Smooth muscle cell (in vitro differentiated cells): ENCODE measurements at regions not wholly inside any gene's neighbourhood (a gene's known extent, or its start where the extent isn't known, plus 50 kb on each side); places are given as distances from the start of the nearest gene placed in this dataset.

ENCODE experiments used
- DNase-seq: peaks from one replicate; lab custom pipeline; 2025; ENCODE audit not compliant: unreplicated experiment; lab: John Stamatoyannopoulos, UW
- H2AFZ ChIP-seq: fragments of 200-600 bp; sonication (generic); 2 replicates; pipeline ENCODE4 v1.6.0; 2016; ENCODE audit warnings: antibody characterized with exemption, low read depth, mild to moderate bottlenecking
- H3F3A ChIP-seq: fragments of 200-600 bp; sonication (generic); 2 replicates; pipeline ENCODE4 v1.6.0; 2017; ENCODE audit warnings: antibody characterized with exemption, low read depth
- H3K27ac ChIP-seq: fragments of 200-600 bp; sonication (generic); 2 replicates; pipeline ENCODE4 v1.5.1; 2016; ENCODE audit warnings: low read depth, mild to moderate bottlenecking
- H3K27me3 ChIP-seq: fragments of 200-600 bp; sonication (generic); 2 replicates; pipeline ENCODE4 v1.6.1; 2016; ENCODE audit warnings: low read depth, mild to moderate bottlenecking
- H3K36me3 ChIP-seq: fragments of 200-600 bp; sonication (generic); 2 replicates; pipeline ENCODE4 v1.5.1; 2016; ENCODE audit warnings: low read depth
- H3K4me1 ChIP-seq: fragments of 200-600 bp; sonication (generic); 2 replicates; pipeline ENCODE4 v1.5.1; 2016; ENCODE audit warnings: low read depth
- H3K4me2 ChIP-seq: fragments of 200-600 bp; sonication (generic); 2 replicates; pipeline ENCODE4 v1.6.0; 2016; ENCODE audit warnings: mild to moderate bottlenecking
- H3K4me3 ChIP-seq: fragments of 200-600 bp; sonication (generic); 2 replicates; pipeline ENCODE4 v1.5.1; 2016; ENCODE audit warnings: mild to moderate bottlenecking
- H3K79me2 ChIP-seq: fragments of 200-600 bp; sonication (generic); 2 replicates; pipeline ENCODE4 v1.6.0; 2016; ENCODE audit warnings: low read depth, mild to moderate bottlenecking
- H3K9ac ChIP-seq: fragments of 200-600 bp; sonication (generic); 2 replicates; pipeline ENCODE4 v1.6.0; 2016; ENCODE audit warnings: low read depth
- H3K9me3 ChIP-seq: fragments of 200-600 bp; sonication (generic); replicated peaks from 2 replicates; pipeline ENCODE4 v1.5.1; 2016; ENCODE audit warnings: low read depth
- H4K20me1 ChIP-seq: fragments of 200-600 bp; sonication (generic); 2 replicates; pipeline ENCODE4 v1.6.0; 2016; ENCODE audit warnings: low read depth
- WGBS: methylation state at CpG from one replicate; pipeline ENCODE4 v1.1.7; 2016; ENCODE audit warnings: low lambda C conversion rate; 5-methylcytosine and 5-hydroxymethylcytosine counted together
- TF ChIP-seq, protein P1 (sequence below): fragments of 200-600 bp; sonication (generic); IDR thresholded peaks from 2 replicates; pipeline ENCODE4 v1.5.1; 2017; ENCODE audit warnings: borderline replicate concordance, mild to moderate bottlenecking, antibody characterized with exemption; ENCODE audit not compliant: insufficient read depth, poor library complexity, severe bottlenecking

DNA sequence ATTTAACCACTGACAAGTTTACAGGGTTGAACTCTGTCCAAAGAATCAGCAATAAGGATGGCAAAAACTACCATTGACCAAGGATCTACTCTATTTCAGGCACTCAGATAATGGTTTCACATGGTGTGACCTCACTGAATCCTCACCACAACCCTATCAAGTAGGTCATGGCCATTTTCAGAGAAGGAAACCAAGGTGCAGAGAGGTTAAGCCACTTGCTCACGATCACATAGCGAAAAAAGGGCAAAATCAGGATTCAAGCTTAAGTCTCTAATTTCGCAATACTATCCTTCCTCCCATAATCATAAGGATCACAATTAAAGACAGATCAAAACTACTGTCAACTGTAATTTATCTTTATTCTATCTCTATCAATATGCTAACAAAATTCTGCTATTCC, 191.0 kb upstream of the AFF2 start:
- H4K20me1 ChIP-seq, result no peaks in the 10 kb centered on the region
- H3K36me3 ChIP-seq, result no peaks in the 10 kb centered on the region
- H3F3A ChIP-seq, result no peaks in the 10 kb centered on the region
- DNase-seq, result no peak
- no peak overlapping the region for H3K27ac ChIP-seq
- H3K4me1 ChIP-seq, result no peaks in the 10 kb centered on the region
- H3K27me3 ChIP-seq, result no peaks in the 10 kb centered on the region
- TF ChIP-seq, protein P1, sequence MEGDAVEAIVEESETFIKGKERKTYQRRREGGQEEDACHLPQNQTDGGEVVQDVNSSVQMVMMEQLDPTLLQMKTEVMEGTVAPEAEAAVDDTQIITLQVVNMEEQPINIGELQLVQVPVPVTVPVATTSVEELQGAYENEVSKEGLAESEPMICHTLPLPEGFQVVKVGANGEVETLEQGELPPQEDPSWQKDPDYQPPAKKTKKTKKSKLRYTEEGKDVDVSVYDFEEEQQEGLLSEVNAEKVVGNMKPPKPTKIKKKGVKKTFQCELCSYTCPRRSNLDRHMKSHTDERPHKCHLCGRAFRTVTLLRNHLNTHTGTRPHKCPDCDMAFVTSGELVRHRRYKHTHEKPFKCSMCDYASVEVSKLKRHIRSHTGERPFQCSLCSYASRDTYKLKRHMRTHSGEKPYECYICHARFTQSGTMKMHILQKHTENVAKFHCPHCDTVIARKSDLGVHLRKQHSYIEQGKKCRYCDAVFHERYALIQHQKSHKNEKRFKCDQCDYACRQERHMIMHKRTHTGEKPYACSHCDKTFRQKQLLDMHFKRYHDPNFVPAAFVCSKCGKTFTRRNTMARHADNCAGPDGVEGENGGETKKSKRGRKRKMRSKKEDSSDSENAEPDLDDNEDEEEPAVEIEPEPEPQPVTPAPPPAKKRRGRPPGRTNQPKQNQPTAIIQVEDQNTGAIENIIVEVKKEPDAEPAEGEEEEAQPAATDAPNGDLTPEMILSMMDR, result no peak
- H2AFZ ChIP-seq, result no peak overlapping the region
- no peak overlapping the region for H3K4me3 ChIP-seq
- peaks cover 4% of the 10 kb centered on the region for H3K9me3 ChIP-seq
- 78% methylated on average over 3 of the region's 3 CpGs for WGBS
- no peaks in the 10 kb centered on the region for H3K79me2 ChIP-seq
- H3K9ac ChIP-seq, result no peak overlapping the region
- H3K4me2 ChIP-seq, result no peak overlapping the region

DNA sequence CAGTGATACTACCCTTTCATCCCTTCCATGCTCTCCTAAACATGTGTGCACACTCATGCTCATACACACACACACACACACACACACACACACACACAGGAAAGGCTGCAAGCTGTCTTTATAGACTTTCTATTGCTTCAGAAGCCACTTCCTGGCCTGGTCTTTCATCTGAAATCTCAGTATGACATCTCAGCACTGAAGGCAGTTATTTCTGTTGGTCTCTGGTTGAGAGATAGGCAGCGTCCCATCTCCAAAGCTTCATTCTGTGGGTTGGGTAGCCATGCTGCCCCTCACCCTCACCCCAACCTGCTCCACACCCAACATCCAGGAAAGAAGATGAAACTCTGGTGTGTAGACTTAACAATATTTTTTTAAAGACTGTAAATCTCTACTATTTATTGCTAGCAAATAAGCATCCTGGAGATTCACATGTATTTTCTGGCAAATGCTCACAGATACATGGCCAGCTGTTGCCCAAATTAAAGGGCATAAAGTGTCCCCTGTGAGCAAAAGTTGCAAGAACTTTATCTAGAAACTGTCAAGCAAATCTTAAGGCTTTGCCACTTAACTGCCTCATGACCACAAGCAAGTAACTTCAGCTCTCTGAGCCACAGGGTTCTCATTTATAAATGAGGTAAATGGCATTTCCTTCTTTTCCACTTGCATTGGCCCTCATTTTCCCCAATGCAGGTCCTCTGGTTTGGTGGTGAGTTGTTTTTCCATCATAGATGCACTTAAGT, 189.8 kb upstream of the AFF2 start:
- no peaks in the 10 kb centered on the region for H3K27me3 ChIP-seq
- no peak overlapping the region for H3K4me3 ChIP-seq
- H3K9ac ChIP-seq, result no peak overlapping the region
- no peaks in the 10 kb centered on the region for H3K79me2 ChIP-seq
- H3F3A ChIP-seq, result no peaks in the 10 kb centered on the region
- TF ChIP-seq, protein P1, result no peak
- H3K9me3 ChIP-seq, result peaks cover 4% of the 10 kb centered on the region
- no peak overlapping the region for H3K27ac ChIP-seq
- no peaks in the 10 kb centered on the region for H3K4me1 ChIP-seq
- H2AFZ ChIP-seq, result no peak overlapping the region
- H3K4me2 ChIP-seq, result no peak overlapping the region
- H3K36me3 ChIP-seq, result no peaks in the 10 kb centered on the region
- DNase-seq, result no peak
- WGBS, result 40% methylated on average over 1 of the region's 1 CpG
- no peaks in the 10 kb centered on the region for H4K20me1 ChIP-seq

DNA sequence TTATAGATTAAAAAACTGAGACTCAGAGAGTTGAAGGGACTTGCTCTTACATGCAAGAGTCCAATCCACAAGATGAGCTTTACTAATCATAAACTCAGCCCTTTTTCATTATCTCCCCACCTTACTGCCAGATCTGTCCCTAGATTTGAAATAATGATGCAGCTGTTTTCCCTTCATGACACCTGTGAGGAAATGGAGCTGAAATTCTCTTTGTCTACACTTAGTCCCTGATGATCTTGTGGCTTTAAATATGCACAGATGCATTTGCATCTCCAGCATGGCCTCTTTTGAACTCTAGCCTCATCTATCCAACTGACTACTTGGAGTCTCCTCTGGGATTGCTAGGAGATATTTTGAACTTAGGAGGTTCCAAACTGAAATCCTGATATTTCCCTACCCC, 188.9 kb upstream of the AFF2 start:
- no peaks in the 10 kb centered on the region for H3K36me3 ChIP-seq
- no peak overlapping the region for H3K9ac ChIP-seq
- H3K4me3 ChIP-seq, result no peak overlapping the region
- no peak overlapping the region for H2AFZ ChIP-seq
- no peaks in the 10 kb centered on the region for H3K79me2 ChIP-seq
- TF ChIP-seq, protein P1, result no peak
- H3K27me3 ChIP-seq, result no peaks in the 10 kb centered on the region
- no peaks in the 10 kb centered on the region for H4K20me1 ChIP-seq
- DNase-seq, result no peak
- H3K9me3 ChIP-seq, result peaks cover 4% of the 10 kb centered on the region
- H3F3A ChIP-seq, result no peaks in the 10 kb centered on the region
- no peak overlapping the region for H3K4me2 ChIP-seq
- no peaks in the 10 kb centered on the region for H3K4me1 ChIP-seq
- no peak overlapping the region for H3K27ac ChIP-seq

DNA sequence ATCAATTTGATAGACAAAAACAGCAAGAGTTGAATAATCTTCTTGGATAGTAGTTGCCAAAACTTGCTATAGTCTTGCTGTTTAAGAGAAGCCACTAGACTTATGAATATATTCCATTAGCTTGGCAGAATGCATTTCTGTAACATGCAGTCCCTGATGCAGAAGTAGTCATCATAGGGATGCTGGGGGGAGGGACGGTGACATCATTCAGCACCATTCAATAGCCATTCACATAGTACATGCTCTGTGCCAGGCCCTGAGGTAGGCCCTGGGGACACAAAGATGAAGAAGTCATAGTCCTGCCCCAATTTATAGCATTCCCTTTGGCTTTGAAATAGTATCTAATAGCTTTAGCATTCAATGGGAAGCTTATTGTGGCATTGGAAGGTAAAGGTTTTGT, 185.5 kb upstream of the AFF2 start:
- Histone ChIP-seq H2AFZ (no peak overlapping the region), H3K79me2 (no peaks in the 10 kb centered on the region), H3K9ac (no peak overlapping the region), H3K36me3 (no peaks in the 10 kb centered on the region), H3K27ac (no peak overlapping the region), H3K4me1 (no peaks in the 10 kb centered on the region), H4K20me1 (no peaks in the 10 kb centered on the region), H3K4me3 (no peak overlapping the region), H3F3A (no peaks in the 10 kb centered on the region), H3K27me3 (no peaks in the 10 kb centered on the region), H3K9me3 (no peaks in the 10 kb centered on the region), H3K4me2 (no peak overlapping the region)
- TF ChIP-seq, protein P1, result no peak
- DNase-seq, result no peak
- WGBS, result 75% methylated on average over 1 of the region's 1 CpG
